ENCODE measurements at regions not wholly inside any gene's neighbourhood (a gene's known extent, or its start where the extent isn't known, plus 50 kb on each side); places are given as distances from the start of the nearest gene placed in this dataset.

DNA sequence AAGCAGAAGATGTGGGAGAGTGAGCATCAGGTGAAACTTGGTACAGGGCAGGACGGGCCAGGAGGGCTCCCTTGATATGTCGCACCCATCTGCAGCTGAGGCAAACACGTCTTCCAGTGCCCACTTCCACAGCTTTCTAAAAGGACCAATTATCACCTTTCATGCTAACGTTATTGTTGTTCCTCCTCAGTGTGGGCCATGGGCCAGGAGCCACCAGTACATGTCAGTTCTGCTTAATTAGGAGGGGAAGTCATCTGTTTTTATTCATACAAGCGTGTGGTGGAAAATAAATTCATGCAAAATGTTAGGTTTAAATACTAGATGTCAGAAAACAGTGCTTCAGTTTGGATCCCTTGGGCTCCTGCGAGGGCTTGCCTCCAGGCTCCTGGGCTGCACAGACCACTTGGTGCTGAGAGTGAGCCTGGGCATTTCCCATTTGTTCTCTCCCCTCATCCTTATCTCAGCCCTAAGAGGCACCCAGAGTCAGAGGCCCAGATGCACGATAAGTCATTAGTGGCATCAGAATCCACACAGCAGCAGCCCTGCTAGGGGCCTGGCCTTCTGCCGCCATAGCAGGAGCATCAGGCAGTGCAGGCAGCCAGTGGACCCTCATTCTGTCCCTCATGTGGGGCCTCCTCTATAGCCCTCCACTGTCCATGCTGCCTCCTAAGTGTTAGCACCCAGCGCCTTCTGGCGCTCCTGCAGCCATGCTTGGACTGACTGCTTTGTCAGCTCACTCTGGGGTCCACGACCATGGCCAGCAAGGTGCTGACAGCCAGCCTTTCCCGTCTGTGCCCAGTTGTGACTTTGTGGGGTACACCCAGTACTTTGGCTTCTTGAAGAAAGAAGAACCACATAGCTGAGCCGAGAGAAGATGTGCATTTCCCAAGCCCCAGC lies 539.8 kb upstream of the RAB6C start:
- TF ChIP-seq, protein P1, sequence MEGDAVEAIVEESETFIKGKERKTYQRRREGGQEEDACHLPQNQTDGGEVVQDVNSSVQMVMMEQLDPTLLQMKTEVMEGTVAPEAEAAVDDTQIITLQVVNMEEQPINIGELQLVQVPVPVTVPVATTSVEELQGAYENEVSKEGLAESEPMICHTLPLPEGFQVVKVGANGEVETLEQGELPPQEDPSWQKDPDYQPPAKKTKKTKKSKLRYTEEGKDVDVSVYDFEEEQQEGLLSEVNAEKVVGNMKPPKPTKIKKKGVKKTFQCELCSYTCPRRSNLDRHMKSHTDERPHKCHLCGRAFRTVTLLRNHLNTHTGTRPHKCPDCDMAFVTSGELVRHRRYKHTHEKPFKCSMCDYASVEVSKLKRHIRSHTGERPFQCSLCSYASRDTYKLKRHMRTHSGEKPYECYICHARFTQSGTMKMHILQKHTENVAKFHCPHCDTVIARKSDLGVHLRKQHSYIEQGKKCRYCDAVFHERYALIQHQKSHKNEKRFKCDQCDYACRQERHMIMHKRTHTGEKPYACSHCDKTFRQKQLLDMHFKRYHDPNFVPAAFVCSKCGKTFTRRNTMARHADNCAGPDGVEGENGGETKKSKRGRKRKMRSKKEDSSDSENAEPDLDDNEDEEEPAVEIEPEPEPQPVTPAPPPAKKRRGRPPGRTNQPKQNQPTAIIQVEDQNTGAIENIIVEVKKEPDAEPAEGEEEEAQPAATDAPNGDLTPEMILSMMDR (IDR thresholded peaks at IDR 0.05), result no peak
- TF ChIP-seq POLR2A (IDR thresholded peaks at IDR 0.05), result no peak

All from lower leg skin (tissue), 3 donors.